ENCODE measurements at regions not wholly inside any gene's neighbourhood (a gene's known extent, or its start where the extent isn't known, plus 50 kb on each side); places are given as distances from the start of the nearest gene placed in this dataset.

DNA sequence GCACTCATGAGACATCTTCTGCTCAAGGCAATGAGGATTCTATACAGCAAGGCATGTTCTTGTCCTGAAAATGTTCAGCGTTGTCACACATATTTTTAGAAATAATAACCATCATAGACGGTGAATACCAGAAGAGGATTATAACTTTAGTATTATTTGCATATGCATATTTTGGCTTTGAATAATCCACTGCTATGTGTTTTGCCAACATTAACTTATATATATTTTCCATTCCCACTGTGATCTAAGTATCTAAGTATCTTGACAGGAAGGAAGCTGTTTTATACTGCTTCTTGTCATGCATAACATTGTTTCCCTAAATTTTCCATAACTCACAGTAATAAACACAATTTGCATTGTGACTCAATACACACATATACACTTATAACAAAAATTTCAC lies 509.5 kb downstream of the TBL1XR1 start:
- in situ Hi-C loops (cut with HindIII; ENCODE audit: extremely low pct_ligation_motif_present, low pct_unique_long_range_greater_than_20kb) (no loop called here), intact Hi-C loops (cut with micrococcal nuclease; ENCODE audit: unreplicated experiment) (no loop called here)
- no peak overlapping the region for H3K4me2 ChIP-seq (ENCODE audit: low read depth, low read length)
- H3K36me3 ChIP-seq (replicated peaks in 1 of 2; ENCODE audit: control insufficient read depth in 1 of 2, insufficient read depth in 2 of 2, low read length in 2 of 2), result no peaks in the 10 kb centered on the region
- ChIA-PET POLR2A (no interaction called here), CTCF (ENCODE audit: low intra/inter-chr PET ratio, low total read pairs) (no interaction called here)
- no peaks in the 10 kb centered on the region for H3K9me3 ChIP-seq (ENCODE audit: low read length)
- no peak overlapping the region for H3K4me3 ChIP-seq (replicated peaks in 1 of 3; ENCODE audit: insufficient read depth in 1 of 3, low read depth in 2 of 3, low read length in 3 of 3)
- ATAC-seq (no peak), DNase-seq (ENCODE audit: low spot score) (no peak), FAIRE-seq (no peak)
- no peaks in the 10 kb centered on the region for H3K4me1 ChIP-seq (ENCODE audit: insufficient read depth, low read length)
- H2AFZ ChIP-seq (ENCODE audit: low read length), result no peak overlapping the region
- no TSS peak for BruUV-seq (replicated peaks)
- H3K27me3 ChIP-seq (ENCODE audit: control insufficient read depth in 1 of 2, insufficient read depth in 2 of 2, low read length in 2 of 2), result no peaks in the 10 kb centered on the region
- no peak overlapping the region for H3K9ac ChIP-seq (ENCODE audit: insufficient read depth, low read depth, low read length)
- no peaks in the 10 kb centered on the region for H4K20me1 ChIP-seq (ENCODE audit: insufficient read depth, low read length)
- no peaks in the 10 kb centered on the region for H3K79me2 ChIP-seq (ENCODE audit: insufficient read depth, low read length)
- 69% methylated on average over 2 of the region's 2 CpGs for WGBS (ENCODE audit: low lambda C conversion rate)
- no peak overlapping the region for H3K27ac ChIP-seq (ENCODE audit: extremely low read length, insufficient read depth, low read length)
- TF ChIP-seq, protein P1, sequence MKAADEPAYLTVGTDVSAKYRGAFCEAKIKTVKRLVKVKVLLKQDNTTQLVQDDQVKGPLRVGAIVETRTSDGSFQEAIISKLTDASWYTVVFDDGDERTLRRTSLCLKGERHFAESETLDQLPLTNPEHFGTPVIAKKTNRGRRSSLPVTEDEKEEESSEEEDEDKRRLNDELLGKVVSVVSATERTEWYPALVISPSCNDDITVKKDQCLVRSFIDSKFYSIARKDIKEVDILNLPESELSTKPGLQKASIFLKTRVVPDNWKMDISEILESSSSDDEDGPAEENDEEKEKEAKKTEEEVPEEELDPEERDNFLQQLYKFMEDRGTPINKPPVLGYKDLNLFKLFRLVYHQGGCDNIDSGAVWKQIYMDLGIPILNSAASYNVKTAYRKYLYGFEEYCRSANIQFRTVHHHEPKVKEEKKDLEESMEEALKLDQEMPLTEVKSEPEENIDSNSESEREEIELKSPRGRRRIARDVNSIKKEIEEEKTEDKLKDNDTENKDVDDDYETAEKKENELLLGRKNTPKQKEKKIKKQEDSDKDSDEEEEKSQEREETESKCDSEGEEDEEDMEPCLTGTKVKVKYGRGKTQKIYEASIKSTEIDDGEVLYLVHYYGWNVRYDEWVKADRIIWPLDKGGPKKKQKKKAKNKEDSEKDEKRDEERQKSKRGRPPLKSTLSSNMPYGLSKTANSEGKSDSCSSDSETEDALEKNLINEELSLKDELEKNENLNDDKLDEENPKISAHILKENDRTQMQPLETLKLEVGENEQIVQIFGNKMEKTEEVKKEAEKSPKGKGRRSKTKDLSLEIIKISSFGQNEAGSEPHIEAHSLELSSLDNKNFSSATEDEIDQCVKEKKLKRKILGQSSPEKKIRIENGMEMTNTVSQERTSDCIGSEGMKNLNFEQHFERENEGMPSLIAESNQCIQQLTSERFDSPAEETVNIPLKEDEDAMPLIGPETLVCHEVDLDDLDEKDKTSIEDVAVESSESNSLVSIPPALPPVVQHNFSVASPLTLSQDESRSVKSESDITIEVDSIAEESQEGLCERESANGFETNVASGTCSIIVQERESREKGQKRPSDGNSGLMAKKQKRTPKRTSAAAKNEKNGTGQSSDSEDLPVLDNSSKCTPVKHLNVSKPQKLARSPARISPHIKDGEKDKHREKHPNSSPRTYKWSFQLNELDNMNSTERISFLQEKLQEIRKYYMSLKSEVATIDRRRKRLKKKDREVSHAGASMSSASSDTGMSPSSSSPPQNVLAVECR (CRISPR knock-in tag; IDR thresholded peaks at IDR 0.05; ENCODE audit: borderline replicate concordance), result no peak
- TF ChIP-seq ZNF274 (CRISPR knock-in tag; IDR thresholded peaks at IDR 0.05), result no peak
- TF ChIP-seq GTF3A (CRISPR knock-in tag; conservative IDR thresholded peaks at IDR 0.05), result no peak
- TF ChIP-seq, protein P2, sequence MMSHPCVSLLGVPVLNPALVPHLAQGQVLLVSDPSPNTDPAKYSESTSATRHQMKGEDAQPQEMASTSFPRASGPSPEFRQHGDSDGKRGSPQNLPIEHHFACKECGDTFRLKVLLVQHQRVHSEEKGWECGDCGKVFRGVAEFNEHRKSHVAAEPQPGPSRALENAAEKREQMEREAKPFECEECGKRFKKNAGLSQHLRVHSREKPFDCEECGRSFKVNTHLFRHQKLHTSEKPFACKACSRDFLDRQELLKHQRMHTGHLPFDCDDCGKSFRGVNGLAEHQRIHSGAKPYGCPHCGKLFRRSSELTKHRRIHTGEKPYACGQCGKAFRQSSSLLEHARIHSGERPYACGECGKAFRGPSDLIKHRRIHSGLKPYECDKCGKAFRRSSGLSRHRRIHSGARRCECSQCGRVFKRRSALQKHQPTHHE (CRISPR knock-in tag; IDR thresholded peaks at IDR 0.05; ENCODE audit: borderline replicate concordance), result no peak
- no peak for TF ChIP-seq NFE2L1 (CRISPR knock-in tag; IDR thresholded peaks at IDR 0.05; ENCODE audit: borderline replicate concordance)
- TF ChIP-seq, protein P3, sequence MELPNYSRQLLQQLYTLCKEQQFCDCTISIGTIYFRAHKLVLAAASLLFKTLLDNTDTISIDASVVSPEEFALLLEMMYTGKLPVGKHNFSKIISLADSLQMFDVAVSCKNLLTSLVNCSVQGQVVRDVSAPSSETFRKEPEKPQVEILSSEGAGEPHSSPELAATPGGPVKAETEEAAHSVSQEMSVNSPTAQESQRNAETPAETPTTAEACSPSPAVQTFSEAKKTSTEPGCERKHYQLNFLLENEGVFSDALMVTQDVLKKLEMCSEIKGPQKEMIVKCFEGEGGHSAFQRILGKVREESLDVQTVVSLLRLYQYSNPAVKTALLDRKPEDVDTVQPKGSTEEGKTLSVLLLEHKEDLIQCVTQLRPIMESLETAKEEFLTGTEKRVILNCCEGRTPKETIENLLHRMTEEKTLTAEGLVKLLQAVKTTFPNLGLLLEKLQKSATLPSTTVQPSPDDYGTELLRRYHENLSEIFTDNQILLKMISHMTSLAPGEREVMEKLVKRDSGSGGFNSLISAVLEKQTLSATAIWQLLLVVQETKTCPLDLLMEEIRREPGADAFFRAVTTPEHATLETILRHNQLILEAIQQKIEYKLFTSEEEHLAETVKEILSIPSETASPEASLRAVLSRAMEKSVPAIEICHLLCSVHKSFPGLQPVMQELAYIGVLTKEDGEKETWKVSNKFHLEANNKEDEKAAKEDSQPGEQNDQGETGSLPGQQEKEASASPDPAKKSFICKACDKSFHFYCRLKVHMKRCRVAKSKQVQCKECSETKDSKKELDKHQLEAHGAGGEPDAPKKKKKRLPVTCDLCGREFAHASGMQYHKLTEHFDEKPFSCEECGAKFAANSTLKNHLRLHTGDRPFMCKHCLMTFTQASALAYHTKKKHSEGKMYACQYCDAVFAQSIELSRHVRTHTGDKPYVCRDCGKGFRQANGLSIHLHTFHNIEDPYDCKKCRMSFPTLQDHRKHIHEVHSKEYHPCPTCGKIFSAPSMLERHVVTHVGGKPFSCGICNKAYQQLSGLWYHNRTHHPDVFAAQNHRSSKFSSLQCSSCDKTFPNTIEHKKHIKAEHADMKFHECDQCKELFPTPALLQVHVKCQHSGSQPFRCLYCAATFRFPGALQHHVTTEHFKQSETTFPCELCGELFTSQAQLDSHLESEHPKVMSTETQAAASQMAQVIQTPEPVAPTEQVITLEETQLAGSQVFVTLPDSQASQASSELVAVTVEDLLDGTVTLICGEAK (IDR thresholded peaks at IDR 0.05), result no peak
- TF ChIP-seq, protein P3 (CRISPR knock-in tag; IDR thresholded peaks at IDR 0.05), result no peak
- TF ChIP-seq ZNF83 (CRISPR knock-in tag; IDR thresholded peaks at IDR 0.05; ENCODE audit: borderline replicate concordance), result no peak
- TF ChIP-seq, protein P4, sequence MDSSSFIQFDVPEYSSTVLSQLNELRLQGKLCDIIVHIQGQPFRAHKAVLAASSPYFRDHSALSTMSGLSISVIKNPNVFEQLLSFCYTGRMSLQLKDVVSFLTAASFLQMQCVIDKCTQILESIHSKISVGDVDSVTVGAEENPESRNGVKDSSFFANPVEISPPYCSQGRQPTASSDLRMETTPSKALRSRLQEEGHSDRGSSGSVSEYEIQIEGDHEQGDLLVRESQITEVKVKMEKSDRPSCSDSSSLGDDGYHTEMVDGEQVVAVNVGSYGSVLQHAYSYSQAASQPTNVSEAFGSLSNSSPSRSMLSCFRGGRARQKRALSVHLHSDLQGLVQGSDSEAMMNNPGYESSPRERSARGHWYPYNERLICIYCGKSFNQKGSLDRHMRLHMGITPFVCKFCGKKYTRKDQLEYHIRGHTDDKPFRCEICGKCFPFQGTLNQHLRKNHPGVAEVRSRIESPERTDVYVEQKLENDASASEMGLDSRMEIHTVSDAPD (CRISPR knock-in tag; IDR thresholded peaks at IDR 0.05), result no peak
